ENCODE measurements at regions not wholly inside any gene's neighbourhood (a gene's known extent, or its start where the extent isn't known, plus 50 kb on each side); places are given as distances from the start of the nearest gene placed in this dataset.

DNA sequence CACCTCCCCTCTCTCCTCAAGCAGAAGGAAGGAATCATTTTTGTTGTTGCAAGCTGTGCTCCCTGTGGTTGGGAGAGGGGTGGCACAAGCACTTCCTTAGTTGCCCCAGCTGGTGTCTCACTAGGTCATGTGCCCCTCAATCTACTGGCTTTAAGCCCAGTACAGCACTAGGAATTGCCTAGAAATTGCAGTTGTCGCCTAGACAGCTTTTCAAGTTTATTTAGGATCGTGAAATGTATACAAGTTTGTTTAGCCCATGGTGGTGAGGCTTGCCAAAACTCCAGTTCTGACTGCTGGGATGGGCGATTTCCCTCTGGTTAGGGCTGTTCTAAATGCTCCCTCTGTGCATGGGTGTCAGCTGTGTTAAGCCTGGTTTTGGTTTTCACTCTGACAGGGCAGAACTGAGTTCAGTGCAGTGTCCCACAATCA is 126.8 kb upstream of the ZNF644 start:
- H3K36me3 ChIP-seq (ENCODE audit: control insufficient read depth, low read length) = no peaks in the 10 kb centered on the region
- H3K4me2 ChIP-seq (ENCODE audit: low read length) = no peak overlapping the region
- no peak overlapping the region for H3K4me3 ChIP-seq (ENCODE audit: low read length)
- no peaks in the 10 kb centered on the region for H4K20me1 ChIP-seq (ENCODE audit: control insufficient read depth, insufficient read depth, low read depth, low read length)
- H3K27me3 ChIP-seq (ENCODE audit: control insufficient read depth, low read length) = peaks cover 3% of the 10 kb centered on the region; the same call in 1 of the 2 replicates
- H3K79me2 ChIP-seq (ENCODE audit: control insufficient read depth, low read length) = no peaks in the 10 kb centered on the region
- TF ChIP-seq, protein P1, sequence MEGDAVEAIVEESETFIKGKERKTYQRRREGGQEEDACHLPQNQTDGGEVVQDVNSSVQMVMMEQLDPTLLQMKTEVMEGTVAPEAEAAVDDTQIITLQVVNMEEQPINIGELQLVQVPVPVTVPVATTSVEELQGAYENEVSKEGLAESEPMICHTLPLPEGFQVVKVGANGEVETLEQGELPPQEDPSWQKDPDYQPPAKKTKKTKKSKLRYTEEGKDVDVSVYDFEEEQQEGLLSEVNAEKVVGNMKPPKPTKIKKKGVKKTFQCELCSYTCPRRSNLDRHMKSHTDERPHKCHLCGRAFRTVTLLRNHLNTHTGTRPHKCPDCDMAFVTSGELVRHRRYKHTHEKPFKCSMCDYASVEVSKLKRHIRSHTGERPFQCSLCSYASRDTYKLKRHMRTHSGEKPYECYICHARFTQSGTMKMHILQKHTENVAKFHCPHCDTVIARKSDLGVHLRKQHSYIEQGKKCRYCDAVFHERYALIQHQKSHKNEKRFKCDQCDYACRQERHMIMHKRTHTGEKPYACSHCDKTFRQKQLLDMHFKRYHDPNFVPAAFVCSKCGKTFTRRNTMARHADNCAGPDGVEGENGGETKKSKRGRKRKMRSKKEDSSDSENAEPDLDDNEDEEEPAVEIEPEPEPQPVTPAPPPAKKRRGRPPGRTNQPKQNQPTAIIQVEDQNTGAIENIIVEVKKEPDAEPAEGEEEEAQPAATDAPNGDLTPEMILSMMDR (IDR thresholded peaks at IDR 0.05; ENCODE audit: low read depth, low read length, poor library complexity, severe bottlenecking) = no peak
- TF ChIP-seq EZH2phosphoT487 (IDR thresholded peaks at IDR 0.05; ENCODE audit: borderline replicate concordance, low read length) = no peak
- no peaks in the 10 kb centered on the region for H3F3A ChIP-seq (ENCODE audit: control insufficient read depth, insufficient read depth)
- no peaks in the 10 kb centered on the region for H3K4me1 ChIP-seq (ENCODE audit: control insufficient read depth, low read length)
- no peaks in the 10 kb centered on the region for H3K9me2 ChIP-seq (replicated peaks; ENCODE audit: control insufficient read depth, low read length)
- H3K27ac ChIP-seq (ENCODE audit: low read depth, low read length) = no peak overlapping the region
- H3K9me3 ChIP-seq (ENCODE audit: control insufficient read depth, insufficient read depth, low read length) = no peaks in the 10 kb centered on the region

DNA sequence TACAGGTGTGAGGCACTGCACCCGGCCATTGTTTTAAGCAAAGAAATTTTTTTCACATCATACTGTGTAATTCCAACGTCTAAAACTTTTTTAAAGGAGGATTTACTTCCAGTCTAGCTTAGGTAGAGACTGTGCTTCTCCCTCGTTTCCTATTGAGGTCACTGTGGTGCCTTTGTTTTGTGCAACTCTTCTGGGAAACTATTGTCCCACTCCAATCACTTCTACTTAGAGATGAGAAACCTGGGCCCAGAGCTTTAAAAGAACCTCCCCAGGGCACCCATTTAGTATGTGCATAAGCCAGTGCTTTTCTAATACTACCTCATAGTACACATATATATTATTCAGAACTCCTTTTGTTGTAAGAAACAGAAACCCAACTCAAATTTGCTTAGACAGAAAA is 120.0 kb upstream of the ZNF644 start:
- no peaks in the 10 kb centered on the region for H3F3A ChIP-seq (ENCODE audit: control insufficient read depth, insufficient read depth)
- H4K20me1 ChIP-seq (ENCODE audit: control insufficient read depth, insufficient read depth, low read depth, low read length) = no peaks in the 10 kb centered on the region
- no peaks in the 10 kb centered on the region for H3K79me2 ChIP-seq (ENCODE audit: control insufficient read depth, low read length)
- H3K4me1 ChIP-seq (ENCODE audit: control insufficient read depth, low read length) = no peaks in the 10 kb centered on the region
- H3K9me2 ChIP-seq (replicated peaks; ENCODE audit: control insufficient read depth, low read length) = no peaks in the 10 kb centered on the region
- TF ChIP-seq, protein P1 (IDR thresholded peaks at IDR 0.05; ENCODE audit: low read depth, low read length, poor library complexity, severe bottlenecking) = no peak
- no peak for TF ChIP-seq EZH2phosphoT487 (IDR thresholded peaks at IDR 0.05; ENCODE audit: borderline replicate concordance, low read length)
- no peaks in the 10 kb centered on the region for H3K36me3 ChIP-seq (ENCODE audit: control insufficient read depth, low read length)
- no peak overlapping the region for H3K4me3 ChIP-seq (ENCODE audit: low read length)
- no peak overlapping the region for H3K4me2 ChIP-seq (ENCODE audit: low read length)
- no peak overlapping the region for H3K27ac ChIP-seq (ENCODE audit: low read depth, low read length)
- H3K9me3 ChIP-seq (ENCODE audit: control insufficient read depth, insufficient read depth, low read length) = no peaks in the 10 kb centered on the region
- no peaks in the 10 kb centered on the region for H3K27me3 ChIP-seq (ENCODE audit: control insufficient read depth, low read length)

DNA sequence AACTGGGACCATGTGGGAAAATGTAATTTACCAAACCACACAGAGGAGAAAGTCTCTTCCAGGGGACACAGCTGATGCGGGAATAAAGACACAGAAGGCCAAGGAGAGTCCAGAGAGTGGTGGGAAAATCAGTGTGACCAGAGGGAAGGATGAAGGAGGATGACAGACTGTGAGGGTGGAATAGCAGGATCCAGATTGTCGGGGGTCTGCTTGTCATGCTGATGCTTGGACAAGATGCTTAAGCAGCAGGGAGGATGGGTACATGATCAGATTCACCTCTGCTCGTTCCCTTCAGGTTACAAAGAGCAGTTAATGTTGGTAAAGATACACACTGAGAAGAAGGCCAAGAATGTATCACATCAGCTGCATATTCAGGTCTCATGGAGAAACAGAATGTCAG is 117.1 kb upstream of the ZNF644 start:
- no peak overlapping the region for H3K4me2 ChIP-seq (ENCODE audit: low read length)
- no peak overlapping the region for H3K4me3 ChIP-seq (ENCODE audit: low read length)
- no peaks in the 10 kb centered on the region for H3K9me3 ChIP-seq (ENCODE audit: control insufficient read depth, insufficient read depth, low read length)
- H3K27ac ChIP-seq (ENCODE audit: low read depth, low read length) = no peak overlapping the region
- H3K4me1 ChIP-seq (ENCODE audit: control insufficient read depth, low read length) = no peaks in the 10 kb centered on the region
- no peak for TF ChIP-seq EZH2phosphoT487 (IDR thresholded peaks at IDR 0.05; ENCODE audit: borderline replicate concordance, low read length)
- TF ChIP-seq, protein P1 (IDR thresholded peaks at IDR 0.05; ENCODE audit: low read depth, low read length, poor library complexity, severe bottlenecking) = no peak
- H3K36me3 ChIP-seq (ENCODE audit: control insufficient read depth, low read length) = no peaks in the 10 kb centered on the region
- H3K27me3 ChIP-seq (ENCODE audit: control insufficient read depth, low read length) = no peaks in the 10 kb centered on the region
- no peaks in the 10 kb centered on the region for H3K79me2 ChIP-seq (ENCODE audit: control insufficient read depth, low read length)
- no peaks in the 10 kb centered on the region for H4K20me1 ChIP-seq (ENCODE audit: control insufficient read depth, insufficient read depth, low read depth, low read length)
- H3K9me2 ChIP-seq (replicated peaks; ENCODE audit: control insufficient read depth, low read length) = no peaks in the 10 kb centered on the region
- H3F3A ChIP-seq (ENCODE audit: control insufficient read depth, insufficient read depth) = no peaks in the 10 kb centered on the region

All from DOHH2 (cell line).